Umbilical cord (tissue), 1 donor: ENCODE measurements at regions not wholly inside any gene's neighbourhood (a gene's known extent, or its start where the extent isn't known, plus 50 kb on each side); places are given as distances from the start of the nearest gene placed in this dataset.

ENCODE experiments used
- DNase-seq: peaks from one replicate; pipeline ENCODE4 v3.0.0-alpha.2; 2015; ENCODE audit warnings: low spot score

GRCh38 chr20:20938131-20938530 lies 168.0 kb downstream of the LINC00237 start:
- DNase-seq: no peak

GRCh38 chr20:20933142-20933958 lies 172.8 kb downstream of the LINC00237 start:
- DNase-seq: no peak

- DNase-seq: no peak
Measured at GRCh38 chr20:20932156-20932555, 174.0 kb downstream of the LINC00237 start.

GRCh38 chr20:20931632-20932031 lies 174.5 kb downstream of the LINC00237 start:
- no peak for DNase-seq

GRCh38 chr20:20931024-20931423 lies 175.1 kb downstream of the LINC00237 start:
- DNase-seq: no peak

- DNase-seq: no peak
Measured at GRCh38 chr20:20930500-20930899, 175.7 kb downstream of the LINC00237 start.

- no peak for DNase-seq
Measured at GRCh38 chr20:20929341-20929740, 176.8 kb downstream of the LINC00237 start.

GRCh38 chr20:20926222-20926905 lies 179.8 kb downstream of the LINC00237 start:
- DNase-seq: no peak

- no peak for DNase-seq
Measured at GRCh38 chr20:20920433-20920832, 185.7 kb downstream of the LINC00237 start.

- DNase-seq: no peak
Measured at GRCh38 chr20:20915844-20916243, 190.3 kb downstream of the LINC00237 start.

- DNase-seq: no peak
Measured at GRCh38 chr20:20904501-20904831, 192.0 kb upstream of the RALGAPA2 start.

- DNase-seq: no peak
Measured at GRCh38 chr20:20903773-20904500, 191.5 kb upstream of the RALGAPA2 start.

GRCh38 chr20:20897922-20898321 lies 185.5 kb upstream of the RALGAPA2 start:
- no peak for DNase-seq

GRCh38 chr20:20897145-20897544 lies 184.7 kb upstream of the RALGAPA2 start:
- no peak for DNase-seq

GRCh38 chr20:20896606-20897005 lies 184.2 kb upstream of the RALGAPA2 start:
- DNase-seq: no peak

GRCh38 chr20:20895537-20895936 lies 183.1 kb upstream of the RALGAPA2 start:
- DNase-seq: no peak

GRCh38 chr20:20894753-20895152 lies 182.3 kb upstream of the RALGAPA2 start:
- DNase-seq: no peak

- DNase-seq: no peak
Measured at GRCh38 chr20:20894280-20894679, 181.8 kb upstream of the RALGAPA2 start.

- DNase-seq: no peak
Measured at GRCh38 chr20:20892328-20892727, 179.9 kb upstream of the RALGAPA2 start.

GRCh38 chr20:20890751-20891150 lies 178.3 kb upstream of the RALGAPA2 start:
- DNase-seq: no peak

- DNase-seq: no peak
Measured at GRCh38 chr20:20888936-20889335, 176.5 kb upstream of the RALGAPA2 start.

- no peak for DNase-seq
Measured at GRCh38 chr20:20888266-20888656, 175.8 kb upstream of the RALGAPA2 start.
